Fibroblast of upper back skin (primary cell): ENCODE measurements at regions not wholly inside any gene's neighbourhood (a gene's known extent, or its start where the extent isn't known, plus 50 kb on each side); places are given as distances from the start of the nearest gene placed in this dataset.
"Not testable (repeated sequence)": the region's sequence is repeated elsewhere in the genome, so short reads cannot be mapped to it uniquely, and the experiment has no call there.

Source experiments
- DNase-seq: peaks from one replicate; pipeline ENCODE4 v3.0.0-alpha.2; 2013

DNA sequence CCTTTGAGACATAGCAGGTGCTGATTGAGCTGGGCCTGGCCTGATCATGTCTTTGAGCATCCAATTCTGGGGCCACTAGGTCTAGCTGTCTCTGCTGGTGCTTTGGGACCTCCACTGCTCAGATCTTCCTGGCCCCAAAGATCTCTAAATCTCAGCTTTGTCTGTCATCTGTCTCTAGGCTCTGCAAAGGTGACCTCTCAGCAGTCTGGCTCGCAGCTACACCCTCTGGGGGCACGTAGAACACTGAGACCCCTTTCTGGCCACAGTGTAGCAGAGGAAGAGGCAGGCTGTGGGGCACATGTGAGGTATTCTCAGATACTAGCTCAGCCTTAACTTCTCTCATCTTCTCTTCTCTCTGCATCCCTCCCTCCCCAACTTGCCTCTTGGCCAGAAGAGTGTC is 298.1 kb upstream of the PLGLB1 start:
- DNase-seq = not testable (repeated sequence)

DNA sequence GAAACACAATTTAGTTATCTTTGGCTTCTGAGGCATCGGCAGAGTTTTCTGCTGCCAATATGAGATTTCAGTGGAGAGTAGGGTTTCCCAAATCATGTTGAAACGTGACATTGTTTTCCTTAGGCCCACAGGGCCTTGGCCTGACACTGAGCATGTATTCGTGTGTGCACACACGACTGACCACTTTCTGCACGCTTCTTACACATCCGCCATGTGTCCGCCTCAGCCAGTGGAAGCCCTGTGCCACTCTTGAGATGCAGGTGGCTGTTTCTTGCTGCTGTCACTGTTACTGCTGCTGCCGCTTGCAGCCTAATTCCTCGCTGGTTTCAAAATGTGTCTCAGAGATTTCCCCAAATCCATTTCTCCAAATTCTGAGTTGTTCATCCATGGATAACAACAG is 299.6 kb upstream of the PLGLB1 start:
- not testable (repeated sequence) for DNase-seq

DNA sequence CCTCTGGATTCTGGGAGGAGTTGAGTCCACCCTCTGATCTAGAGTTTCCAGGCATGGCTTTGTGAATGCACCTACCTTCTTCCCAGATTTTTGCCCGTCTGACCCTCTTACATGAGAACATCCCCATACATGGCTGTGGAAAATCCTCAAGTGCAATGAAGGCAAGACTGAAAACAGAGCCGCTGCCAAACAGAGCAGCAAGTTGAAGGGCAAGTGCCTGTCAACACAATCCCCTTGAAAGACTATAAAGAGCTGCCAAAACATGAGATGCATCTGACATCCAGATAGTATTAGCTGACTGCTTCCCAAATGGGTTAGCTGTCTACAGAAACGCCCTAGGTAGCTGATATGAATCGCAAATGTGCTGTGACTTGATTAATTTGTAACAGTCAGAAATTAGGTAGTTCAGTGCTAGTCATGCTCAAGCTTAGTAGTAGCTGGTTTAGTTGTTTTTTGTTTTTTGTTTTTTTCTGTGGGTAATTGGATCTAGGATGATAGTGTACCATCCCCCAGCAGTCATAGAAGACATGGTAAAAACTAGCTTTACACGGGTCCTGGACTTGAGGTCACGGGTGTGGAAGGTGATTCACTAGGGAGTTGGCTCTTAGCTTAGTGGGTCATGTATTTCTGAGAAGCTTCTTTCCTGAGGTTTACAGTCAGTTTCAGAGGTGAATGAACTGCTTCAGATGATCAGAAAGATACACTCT is 302.8 kb upstream of the PLGLB1 start:
- not testable (repeated sequence) for DNase-seq

DNA sequence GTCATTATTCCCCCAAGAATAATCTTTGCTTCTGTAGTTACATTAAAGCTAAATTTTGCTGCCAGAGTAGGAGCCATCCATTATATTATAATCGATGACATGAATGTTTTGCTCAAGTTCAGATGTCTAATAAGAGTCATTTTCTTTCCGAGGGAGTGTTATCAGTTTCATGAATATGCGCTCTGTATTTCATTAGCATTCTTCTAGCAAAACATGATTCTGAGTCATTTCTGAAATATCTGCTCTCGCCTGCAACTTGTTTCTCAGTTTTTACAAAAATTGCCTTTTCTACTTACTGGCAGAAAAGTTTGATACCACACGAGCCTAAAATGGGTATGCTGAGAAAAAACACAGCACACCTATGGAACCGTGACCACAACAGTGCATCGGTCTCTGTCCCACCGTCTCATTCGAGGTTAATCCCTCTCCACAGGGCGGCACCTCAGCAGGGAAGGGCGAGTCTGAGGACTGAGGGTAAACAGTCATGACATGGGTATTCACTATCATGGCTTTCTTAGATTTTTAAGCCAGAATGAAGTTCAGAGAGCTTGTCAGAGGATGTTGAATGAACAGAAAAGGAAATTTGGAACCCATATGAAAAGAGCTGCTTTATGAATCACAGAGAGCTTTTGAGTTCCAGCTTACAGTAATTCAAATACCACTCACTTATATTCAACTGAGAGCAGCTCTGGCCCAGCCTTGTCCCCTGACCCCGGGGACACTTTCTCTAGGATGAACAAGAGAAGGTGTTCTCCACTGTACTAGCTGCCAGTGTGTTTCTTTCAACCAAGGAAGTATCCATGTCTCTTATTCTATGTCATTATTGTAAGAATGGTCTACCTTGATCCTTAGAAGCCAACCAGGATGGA is 303.6 kb upstream of the PLGLB1 start:
- DNase-seq = not testable (repeated sequence)

DNA sequence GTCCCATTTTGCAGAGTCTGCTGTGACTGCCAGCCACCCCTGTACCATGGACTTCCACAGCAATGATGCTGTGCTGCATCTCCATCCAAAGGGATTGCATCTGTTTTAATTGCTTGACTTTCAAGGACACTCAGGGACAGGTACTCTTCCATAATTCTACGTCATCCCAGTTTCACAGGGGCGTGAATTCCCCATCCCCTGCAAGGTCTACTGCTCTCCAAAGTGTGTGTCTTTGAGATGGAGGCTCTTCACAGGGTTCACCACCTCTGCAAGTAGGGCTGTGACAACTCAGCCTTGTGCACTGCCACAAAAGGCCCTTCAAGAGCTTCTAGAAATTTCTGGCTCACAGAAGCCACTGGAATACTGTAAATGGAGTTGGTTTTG is 304.3 kb upstream of the PLGLB1 start:
- DNase-seq = not testable (repeated sequence)

DNA sequence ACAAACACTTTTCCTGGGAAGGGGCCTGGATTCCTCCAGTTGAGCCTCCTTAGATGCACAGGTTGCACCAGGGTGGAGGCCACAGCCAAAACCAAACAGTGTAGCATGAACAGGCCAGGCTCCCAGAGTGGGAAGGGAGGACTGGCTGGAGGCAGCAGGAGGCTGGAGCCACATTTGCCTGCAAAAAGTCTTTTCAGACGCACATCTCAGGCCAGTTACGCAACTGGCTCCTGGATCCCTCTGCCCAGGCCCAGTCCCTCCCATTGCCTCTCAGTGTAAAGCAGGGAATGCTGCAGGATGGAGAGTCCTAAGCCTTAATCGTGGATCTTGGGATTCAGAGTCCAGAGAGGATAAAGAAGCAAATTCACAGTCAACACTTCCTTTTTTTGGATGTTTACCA is 305.1 kb upstream of the PLGLB1 start:
- not testable (repeated sequence) for DNase-seq

DNA sequence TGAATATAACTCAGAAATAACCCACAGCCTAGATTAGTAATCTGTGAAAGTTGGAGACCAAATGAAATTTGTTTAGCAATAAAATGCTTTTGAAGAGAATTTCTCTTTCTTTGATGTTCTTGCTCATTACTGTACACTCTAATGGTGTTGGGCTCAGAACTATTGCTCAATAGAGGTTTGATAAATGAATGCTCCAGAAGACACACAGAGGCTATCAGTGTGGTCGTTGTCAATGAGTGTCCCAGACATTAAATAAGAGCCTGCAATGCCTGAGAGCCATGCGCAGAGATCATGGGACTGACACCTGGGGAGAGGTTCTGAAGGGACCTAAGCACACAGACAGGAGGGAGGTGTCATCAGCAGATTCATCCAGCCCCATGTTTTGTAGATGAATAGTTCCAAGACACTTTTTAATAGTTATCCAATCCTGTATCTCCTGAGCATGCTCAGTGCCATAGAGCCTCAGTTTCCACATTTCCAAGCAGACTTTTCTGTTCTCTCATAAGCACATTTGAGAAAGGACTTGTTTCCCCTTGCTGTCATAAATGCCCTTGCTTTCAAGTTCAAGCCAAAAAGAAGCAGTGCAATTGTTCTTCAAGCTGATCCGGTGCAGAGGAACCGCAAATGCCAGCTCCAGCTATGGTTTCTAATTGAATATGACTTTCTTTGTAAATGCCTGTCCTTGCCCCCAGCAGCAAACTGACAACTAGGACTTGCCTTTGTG is 306.2 kb upstream of the PLGLB1 start:
- DNase-seq = not testable (repeated sequence)

DNA sequence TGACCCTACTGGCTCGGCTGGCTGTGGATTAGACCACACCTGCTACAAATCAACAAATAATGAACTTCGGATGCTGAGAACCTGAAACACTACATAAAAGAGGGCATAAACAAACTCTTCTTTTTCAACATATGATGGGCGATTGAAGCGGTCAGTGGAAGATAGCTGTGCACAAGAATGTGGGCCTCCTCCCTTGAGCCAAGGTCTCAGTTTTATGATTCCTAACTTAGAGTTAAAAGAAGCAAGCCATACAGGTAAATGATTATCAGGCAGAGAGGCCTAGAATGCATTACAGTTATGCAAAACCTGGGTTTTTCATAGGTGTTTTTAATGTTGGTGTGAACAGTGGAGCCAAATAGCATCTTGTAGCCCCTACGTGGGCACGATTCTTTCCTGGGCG is 307.9 kb upstream of the PLGLB1 start:
- not testable (repeated sequence) for DNase-seq

DNA sequence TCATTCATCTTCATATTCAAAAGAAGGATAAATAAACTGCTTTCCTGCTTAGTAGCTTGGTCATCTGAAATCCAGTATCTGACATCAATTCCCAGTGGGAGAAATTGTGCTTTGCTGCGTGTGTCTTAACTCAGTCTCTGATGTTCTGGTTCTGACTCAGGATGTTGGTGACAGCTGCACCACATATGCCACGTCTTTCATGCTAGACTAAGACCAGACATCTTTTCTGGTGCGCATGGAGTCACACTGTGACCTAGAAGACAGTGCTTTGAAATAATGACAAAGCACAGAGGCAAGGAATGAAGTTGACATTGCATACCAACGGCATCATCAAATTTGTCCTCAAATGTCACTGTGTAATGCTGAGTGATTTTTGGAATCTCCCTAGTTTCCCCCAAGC is 308.8 kb upstream of the PLGLB1 start:
- DNase-seq = not testable (repeated sequence)

DNA sequence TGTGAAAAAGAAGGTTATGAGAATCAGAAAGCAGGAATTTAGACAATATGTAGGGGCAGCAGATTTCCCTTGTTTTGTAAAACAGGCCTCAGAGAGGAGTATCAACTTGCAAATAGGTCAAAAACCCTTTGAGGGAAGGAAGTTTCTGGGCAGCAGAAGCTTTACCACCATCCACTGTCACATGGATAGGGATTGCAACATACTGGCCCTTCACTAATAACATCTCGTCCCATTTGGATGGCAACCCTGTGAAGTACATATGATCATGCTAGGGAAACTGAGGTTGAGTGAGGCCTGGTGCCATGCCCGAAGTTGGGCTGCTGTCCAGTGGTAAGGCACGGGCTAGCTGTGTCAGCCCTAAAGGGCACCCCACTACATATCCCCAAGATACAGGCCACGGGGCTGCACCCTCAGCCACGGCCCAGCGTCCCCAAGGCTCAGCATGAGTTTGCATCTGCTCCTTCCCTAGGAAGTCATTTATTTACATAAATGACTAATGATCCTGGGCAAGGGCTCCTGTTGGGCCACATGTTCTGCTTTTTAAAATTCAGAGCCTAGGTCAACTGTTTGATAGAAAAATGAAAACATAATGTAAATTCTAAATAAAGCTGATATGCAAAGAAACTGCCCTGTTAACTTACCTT is 310.4 kb upstream of the PLGLB1 start:
- DNase-seq = not testable (repeated sequence)

DNA sequence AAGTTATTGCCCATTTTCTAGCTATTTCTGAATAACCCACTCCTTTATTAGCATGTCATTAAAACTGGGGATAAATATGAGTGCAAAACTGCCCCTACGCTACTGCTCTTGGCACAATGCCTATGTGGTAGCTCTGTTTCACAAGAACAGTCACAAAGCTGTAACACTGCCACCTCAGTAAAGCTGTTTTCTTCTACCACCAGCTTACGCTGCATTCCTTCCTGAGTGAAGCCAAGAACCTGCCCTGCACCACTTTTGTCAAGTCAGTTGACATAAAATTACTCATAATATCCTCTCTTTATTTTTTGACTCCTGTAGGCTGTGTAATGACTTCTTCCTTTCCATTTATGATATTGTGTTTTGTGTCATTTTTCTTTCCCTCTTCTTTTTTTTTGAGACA is 313.2 kb upstream of the PLGLB1 start:
- DNase-seq = not testable (repeated sequence)

DNA sequence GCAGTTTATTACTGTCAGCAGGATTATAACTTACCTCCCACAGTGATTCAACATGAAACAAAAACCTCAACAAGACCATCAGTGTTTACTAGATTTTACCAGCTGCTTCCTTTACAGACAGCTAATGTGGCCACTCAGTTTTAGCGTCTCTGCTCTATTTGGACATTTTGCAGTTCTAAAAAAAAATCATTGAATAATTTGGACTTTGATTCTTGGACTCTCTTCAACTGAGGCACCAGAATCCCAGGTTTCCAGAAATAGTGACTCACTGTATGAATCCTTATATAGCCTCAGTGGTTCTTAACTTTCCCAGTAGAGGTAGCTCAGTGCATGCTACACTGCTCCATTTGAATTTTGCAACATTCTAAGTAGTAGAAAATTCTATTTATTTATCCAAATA is 317.4 kb upstream of the PLGLB1 start:
- DNase-seq = peak; percentile 78

DNA sequence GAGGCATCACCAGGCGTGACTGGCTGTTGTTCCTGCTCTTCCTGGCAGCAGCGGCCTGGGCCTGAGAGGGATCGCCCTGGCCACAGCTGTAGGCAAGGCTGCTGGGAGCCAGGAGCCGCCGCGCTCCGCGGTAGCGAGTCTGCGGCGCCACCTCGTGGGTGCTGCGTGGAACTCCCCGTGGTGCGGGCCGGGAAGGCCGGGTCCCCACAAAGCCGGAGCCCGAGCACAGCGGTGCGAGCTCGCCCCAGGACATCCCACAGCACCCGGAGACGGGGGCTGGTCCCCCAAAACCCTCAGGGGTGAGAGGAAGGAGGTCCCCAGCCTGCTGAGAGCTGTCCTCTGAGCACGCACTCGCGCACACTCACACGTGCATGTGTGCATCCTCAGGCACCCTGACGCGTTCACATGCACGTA is 320.0 kb upstream of the PLGLB1 start:
- DNase-seq = peak; percentile 63

DNA sequence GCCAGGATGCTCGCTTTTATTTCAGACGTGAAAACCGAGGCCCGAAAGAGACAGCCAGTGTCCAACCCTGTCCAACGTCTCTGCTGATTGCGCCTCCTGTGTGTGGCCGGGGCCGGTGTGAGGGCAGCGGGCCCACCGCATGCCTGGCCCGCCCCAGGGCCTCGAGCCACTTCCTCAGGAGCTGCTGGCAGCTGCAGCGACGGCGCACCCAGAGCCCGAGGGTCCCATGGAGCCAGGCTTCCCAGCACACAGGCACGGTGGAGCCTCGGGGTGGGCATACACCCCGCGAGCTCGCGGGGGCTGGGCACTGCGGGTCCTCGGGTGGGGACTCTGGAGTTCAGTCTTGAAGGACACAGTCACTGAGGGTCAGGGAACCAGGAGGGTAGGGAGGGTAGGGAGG is 320.5 kb upstream of the PLGLB1 start:
- DNase-seq = not testable (repeated sequence)

DNA sequence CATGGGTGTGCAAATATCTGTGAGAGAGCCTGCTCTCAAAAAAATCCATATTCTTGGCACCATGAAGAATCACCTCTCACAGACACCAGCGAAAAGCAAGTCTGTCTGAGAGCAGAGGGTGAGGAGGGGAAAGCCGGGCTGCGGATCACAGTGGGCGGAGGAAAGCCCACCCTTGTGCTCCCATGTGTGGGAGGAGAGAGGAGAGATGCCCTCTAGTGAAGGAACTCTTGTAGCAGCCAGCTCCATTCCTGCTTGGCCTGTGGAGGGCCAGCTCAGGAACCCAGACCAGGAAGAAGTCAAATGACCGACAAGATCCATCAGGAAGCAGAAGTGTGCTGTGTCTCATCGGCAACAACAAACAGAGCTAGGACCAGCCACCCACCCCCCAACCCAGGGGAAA is 321.7 kb upstream of the PLGLB1 start:
- not testable (repeated sequence) for DNase-seq

DNA sequence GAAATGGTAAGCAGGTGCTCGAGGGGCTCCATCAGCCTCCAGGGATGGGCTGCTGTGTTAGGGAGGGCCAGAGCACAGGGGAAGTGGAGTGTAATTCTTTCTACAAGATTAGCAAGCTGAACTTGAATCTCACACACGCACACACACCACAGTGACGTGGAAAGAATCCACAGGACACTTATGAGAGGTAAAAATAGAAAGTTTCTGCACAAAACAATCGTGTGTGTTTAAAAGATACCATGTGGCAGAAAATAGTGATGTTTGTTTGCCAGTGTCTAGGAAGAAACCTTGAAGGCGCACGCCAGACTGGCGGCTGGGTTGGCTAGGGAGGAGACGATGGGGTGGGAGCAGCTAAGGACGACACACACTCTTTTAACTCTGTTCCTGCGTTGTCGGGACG is 323.6 kb upstream of the PLGLB1 start:
- not testable (repeated sequence) for DNase-seq

DNA sequence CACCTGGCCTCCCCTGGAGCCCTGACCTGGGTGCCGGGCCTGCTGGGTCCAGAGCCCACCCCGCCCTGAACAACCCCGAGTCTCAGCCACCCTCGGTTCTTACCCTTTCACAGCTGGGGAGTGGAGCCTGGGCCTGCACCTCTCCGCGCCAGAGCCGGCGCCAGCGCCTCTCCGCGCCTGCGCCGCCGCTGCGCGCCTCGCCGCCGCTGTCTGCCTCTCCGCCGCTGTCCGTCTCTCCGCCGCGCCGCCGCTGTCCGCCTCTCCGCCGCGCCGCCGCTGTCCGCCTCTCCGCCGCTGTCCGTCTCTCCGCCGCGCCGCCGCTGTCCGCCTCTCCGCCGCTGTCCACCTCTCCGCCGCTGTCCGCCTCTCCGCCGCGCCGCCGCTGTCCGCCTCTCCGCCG is 326.9 kb upstream of the PLGLB1 start:
- DNase-seq = not testable (repeated sequence)

DNA sequence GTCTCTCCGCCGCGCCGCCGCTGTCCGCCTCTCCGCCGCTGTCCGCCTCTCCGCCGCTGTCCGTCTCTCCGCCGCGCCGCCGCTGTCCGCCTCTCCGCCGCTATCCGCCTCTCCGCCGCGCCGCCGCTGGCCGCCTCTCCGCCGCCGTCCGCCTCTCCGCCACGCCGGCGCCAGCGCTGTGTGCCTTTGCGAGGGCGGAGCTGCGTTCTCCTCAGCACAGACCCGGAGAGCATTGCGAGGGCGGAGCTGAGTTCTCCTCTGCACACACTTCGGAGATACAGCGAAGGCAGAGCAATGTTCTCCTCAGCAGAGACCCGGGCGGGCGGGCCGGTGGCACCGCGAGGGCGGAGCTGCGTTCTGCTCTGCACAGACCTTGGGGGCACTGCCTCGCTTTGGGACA is 327.4 kb upstream of the PLGLB1 start:
- DNase-seq = not testable (repeated sequence)

DNA sequence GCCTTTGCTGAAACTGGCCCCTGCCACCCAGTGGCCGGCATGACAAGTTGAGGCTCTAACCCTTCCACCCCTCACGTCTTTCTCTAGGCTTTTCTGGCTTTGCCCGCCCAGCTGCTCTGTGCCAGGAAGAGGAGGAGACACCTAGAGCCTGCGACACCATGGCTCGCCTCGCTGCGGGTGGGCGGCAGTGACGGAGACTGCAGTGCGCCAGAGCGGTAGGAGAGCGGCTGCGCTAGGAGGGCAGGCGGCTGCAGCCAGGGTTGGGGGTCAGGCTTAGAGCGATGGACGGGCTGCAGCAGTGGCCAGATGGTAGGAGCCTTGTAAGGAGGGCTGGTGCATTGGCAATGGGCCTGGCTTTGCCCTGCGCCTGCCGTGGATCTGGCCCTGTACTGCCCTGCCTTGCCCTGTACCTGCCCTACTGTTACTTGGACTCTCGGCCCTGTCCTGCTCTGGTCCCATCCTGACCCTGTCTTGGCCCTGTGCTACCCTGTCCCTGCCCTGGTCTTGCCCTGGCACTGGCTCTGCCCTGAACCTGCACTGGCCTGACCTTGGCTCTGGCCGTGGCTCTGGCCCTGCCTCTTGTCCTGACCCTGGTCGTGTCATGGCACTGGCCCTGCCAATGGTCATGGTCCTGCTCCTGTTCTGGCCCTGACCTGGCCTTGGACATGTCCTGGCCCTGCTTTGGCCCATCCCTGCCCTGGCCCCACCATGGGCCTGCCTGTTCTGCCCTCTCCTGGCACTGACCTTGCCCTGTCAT is 330.7 kb upstream of the PLGLB1 start:
- not testable (repeated sequence) for DNase-seq

DNA sequence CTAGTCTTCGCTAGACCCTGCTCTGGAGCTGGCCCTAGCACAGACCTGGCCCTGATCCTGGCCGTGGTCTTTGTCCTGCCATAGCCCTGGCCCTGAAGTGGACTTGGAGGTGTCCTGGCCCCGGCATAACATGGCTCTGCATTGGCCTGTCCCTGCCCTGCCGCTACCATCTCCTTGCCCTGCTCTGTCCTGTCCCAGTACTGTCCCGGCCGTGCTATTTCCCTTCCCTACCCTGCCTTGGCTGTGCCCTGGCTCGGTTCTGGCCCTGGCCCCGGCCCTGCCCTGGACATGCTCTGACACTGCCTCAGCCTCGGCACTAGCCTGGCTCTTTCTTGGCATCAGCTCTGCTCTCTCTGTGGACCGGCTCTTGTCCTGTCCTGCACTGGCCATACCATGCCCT is 331.8 kb upstream of the PLGLB1 start:
- not testable (repeated sequence) for DNase-seq

DNA sequence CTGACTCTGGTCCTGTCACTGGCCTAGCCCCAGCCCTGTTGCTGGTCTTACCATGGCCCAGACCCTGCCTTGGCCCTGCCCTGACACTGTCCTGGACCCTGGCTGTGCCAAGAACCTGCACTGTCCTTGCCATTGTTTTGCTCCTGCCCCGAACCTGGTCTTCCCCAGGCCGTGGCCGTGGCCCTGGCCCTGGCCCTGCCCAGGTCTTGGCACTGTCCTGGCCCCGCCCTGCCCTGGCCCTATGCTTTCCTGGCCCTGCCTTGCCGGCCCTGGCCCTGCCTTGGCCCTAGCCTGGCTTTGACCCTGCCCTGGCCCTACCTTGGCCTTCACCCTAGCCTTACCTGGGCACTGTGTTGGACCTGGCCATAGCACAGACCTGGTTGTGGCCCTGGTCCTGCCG is 332.5 kb upstream of the PLGLB1 start:
- DNase-seq = not testable (repeated sequence)

DNA sequence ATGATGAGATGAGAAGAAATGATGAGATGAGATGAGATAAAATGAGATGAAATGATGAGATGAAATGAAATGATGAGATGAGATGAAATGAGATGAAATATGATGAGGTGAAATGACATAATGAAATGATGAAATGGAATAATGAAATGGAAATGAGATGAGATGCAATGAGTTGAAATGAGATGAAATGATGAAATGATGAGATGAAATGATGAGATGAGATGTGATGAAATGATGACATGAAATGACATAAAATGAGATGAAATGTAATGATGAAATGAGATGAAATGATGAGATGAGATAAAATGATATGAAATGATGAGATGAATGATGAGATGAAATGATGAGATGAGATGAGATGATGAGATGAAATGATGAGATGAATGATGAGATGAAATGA is 338.6 kb upstream of the PLGLB1 start:
- DNase-seq = not testable (repeated sequence)
